ENCODE measurements at regions not wholly inside any gene's neighbourhood (a gene's known extent, or its start where the extent isn't known, plus 50 kb on each side); places are given as distances from the start of the nearest gene placed in this dataset.

DNA sequence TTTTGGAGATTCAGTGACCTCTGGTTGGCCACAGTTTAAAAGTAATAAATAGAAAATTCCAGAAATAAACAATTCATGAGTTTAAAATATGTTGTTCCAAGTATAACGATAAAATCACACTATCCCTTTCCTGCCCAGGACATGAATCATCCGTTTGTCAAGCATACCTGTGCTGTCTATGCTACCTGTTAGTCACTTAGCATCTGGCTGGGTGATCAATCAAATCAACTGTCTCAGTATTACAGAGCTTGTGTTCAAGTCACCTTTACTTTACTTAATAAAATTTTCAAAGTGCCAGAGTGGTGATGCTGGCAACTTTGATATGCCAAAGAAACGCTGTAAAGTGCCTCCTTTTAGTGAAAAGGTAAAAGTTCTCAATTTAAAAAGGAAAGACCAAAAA lies 979.5 kb upstream of the NDST4 start:
- Mint-ChIP-seq H3K27me3 (no peaks in the 10 kb centered on the region), H3K4me3 (no peak overlapping the region), H3K36me3 (ENCODE audit: low read depth) (no peaks in the 10 kb centered on the region), H3K9me3 (peaks cover 5% of the 10 kb centered on the region), H3K27ac (no peak overlapping the region), H3K4me1 (ENCODE audit: low read depth) (no peaks in the 10 kb centered on the region)
- Histone ChIP-seq H3K4me3 (ENCODE audit: low read length) (no peak overlapping the region), H3K36me3 (ENCODE audit: insufficient read depth, low read length) (no peaks in the 10 kb centered on the region), H3K4me1 (ENCODE audit: insufficient read depth, low read length) (no peaks in the 10 kb centered on the region), H3K9me3 (ENCODE audit: control insufficient read depth in 1 of 2, insufficient read depth in 1 of 2, low read length in 2 of 2) (peaks cover 0 to 1% of the 10 kb centered on the region in 2 experiments), H3K27ac (ENCODE audit: low read depth in 1 of 2, low read length in 2 of 2) (no peak overlapping the region), H3K27me3 (ENCODE audit: control insufficient read depth in 1 of 2, insufficient read depth in 2 of 2, low read length in 2 of 2) (no peaks in the 10 kb centered on the region)
- DNase-seq (no peak), ATAC-seq (ENCODE audit: poor library complexity) (no peak)
- POLR2A ChIA-PET, result no interaction called here
- intact Hi-C loops (cut with DNase I, micrococcal nuclease), result no loop called here
- TF ChIP-seq, protein P1, sequence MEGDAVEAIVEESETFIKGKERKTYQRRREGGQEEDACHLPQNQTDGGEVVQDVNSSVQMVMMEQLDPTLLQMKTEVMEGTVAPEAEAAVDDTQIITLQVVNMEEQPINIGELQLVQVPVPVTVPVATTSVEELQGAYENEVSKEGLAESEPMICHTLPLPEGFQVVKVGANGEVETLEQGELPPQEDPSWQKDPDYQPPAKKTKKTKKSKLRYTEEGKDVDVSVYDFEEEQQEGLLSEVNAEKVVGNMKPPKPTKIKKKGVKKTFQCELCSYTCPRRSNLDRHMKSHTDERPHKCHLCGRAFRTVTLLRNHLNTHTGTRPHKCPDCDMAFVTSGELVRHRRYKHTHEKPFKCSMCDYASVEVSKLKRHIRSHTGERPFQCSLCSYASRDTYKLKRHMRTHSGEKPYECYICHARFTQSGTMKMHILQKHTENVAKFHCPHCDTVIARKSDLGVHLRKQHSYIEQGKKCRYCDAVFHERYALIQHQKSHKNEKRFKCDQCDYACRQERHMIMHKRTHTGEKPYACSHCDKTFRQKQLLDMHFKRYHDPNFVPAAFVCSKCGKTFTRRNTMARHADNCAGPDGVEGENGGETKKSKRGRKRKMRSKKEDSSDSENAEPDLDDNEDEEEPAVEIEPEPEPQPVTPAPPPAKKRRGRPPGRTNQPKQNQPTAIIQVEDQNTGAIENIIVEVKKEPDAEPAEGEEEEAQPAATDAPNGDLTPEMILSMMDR (IDR thresholded peaks at IDR 0.05), result no peak
- CTCF ChIA-PET, result no interaction called here

DNA sequence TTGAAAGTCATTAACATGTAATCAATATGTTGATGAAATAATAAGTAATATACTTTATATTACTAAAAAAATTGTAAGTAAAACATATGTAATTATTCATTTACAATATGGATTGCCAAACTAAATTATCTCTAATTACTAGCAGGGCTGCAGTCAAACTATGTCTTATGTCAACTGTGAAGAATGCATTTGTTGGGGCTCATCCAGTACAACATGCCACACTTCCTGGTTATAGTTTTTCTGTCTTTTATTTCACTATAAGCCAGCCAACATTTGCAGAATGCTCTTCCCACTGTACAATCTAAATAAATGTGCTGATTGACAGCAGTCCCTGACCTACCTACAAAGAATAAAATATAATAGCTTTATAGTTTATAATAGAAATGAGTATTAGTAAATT lies 975.4 kb upstream of the NDST4 start:
- Mint-ChIP-seq H3K27ac (no peak overlapping the region), H3K4me3 (no peak overlapping the region), H3K36me3 (ENCODE audit: low read depth) (no peaks in the 10 kb centered on the region), H3K9me3 (no peaks in the 10 kb centered on the region), H3K27me3 (no peaks in the 10 kb centered on the region), H3K4me1 (ENCODE audit: low read depth) (no peaks in the 10 kb centered on the region)
- no peaks in the 10 kb centered on the region for H3K9me3 ChIP-seq (ENCODE audit: control insufficient read depth in 1 of 2, insufficient read depth in 1 of 2, low read length in 2 of 2)
- no peaks in the 10 kb centered on the region for H3K36me3 ChIP-seq (ENCODE audit: insufficient read depth, low read length)
- H3K4me3 ChIP-seq (ENCODE audit: low read length), result no peak overlapping the region
- TF ChIP-seq, protein P1 (IDR thresholded peaks at IDR 0.05), result no peak
- H3K4me1 ChIP-seq (ENCODE audit: insufficient read depth, low read length), result no peaks in the 10 kb centered on the region
- no peaks in the 10 kb centered on the region for H3K27me3 ChIP-seq (ENCODE audit: control insufficient read depth in 1 of 2, insufficient read depth in 2 of 2, low read length in 2 of 2)
- ChIA-PET CTCF (no interaction called here), POLR2A (no interaction called here)
- ATAC-seq (ENCODE audit: poor library complexity) (no peak), DNase-seq (no peak)
- intact Hi-C loops (cut with DNase I, micrococcal nuclease), result no loop called here
- no peak overlapping the region for H3K27ac ChIP-seq (ENCODE audit: low read depth in 1 of 2, low read length in 2 of 2)

DNA sequence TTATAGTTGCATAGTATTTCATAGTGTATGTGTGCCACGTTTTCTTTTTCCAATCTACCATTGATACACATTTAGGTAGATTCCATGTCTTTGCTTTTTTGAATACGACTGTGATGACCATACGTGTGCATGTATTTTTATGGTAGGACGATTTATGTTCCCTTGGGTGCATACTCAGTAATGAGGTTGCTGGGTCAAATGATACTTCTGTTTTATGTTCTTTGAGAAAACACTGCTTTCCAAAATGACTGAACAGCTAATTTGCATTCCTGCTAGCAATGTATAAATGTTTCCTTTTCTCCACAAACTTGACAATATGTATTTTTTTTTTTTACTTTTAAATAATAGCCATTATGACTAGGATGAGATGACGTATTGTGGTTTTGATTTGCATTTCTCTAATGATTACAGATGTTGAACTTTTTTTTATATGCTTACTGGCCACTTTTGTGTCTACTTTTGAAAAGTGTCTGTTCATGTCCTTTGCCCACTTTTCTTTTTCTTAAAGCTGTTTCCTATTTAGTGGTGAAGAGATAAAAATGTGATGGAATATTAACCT lies 969.5 kb upstream of the NDST4 start:
- Mint-ChIP-seq H3K36me3 (ENCODE audit: low read depth) (no peaks in the 10 kb centered on the region), H3K27me3 (no peaks in the 10 kb centered on the region), H3K9me3 (peaks cover 13% of the 10 kb centered on the region), H3K4me3 (no peak overlapping the region), H3K4me1 (ENCODE audit: low read depth) (no peaks in the 10 kb centered on the region), H3K27ac (no peak overlapping the region)
- Histone ChIP-seq H3K36me3 (ENCODE audit: insufficient read depth, low read length) (no peaks in the 10 kb centered on the region), H3K9me3 (ENCODE audit: control insufficient read depth in 1 of 2, insufficient read depth in 1 of 2, low read length in 2 of 2) (no peaks in the 10 kb centered on the region), H3K27ac (ENCODE audit: low read depth in 1 of 2, low read length in 2 of 2) (no peak overlapping the region), H3K4me1 (ENCODE audit: insufficient read depth, low read length) (no peaks in the 10 kb centered on the region), H3K4me3 (ENCODE audit: low read length) (no peak overlapping the region), H3K27me3 (ENCODE audit: control insufficient read depth in 1 of 2, insufficient read depth in 2 of 2, low read length in 2 of 2) (no peaks in the 10 kb centered on the region)
- POLR2A ChIA-PET, result no interaction called here
- intact Hi-C loops (cut with DNase I, micrococcal nuclease), result no loop called here
- ATAC-seq (ENCODE audit: poor library complexity) (no peak), DNase-seq (no peak)
- TF ChIP-seq, protein P1 (IDR thresholded peaks at IDR 0.05), result no peak
- CTCF ChIA-PET, result no interaction called here
